ENCODE measurements at regions not wholly inside any gene's neighbourhood (a gene's known extent, or its start where the extent isn't known, plus 50 kb on each side); places are given as distances from the start of the nearest gene placed in this dataset.

DNA sequence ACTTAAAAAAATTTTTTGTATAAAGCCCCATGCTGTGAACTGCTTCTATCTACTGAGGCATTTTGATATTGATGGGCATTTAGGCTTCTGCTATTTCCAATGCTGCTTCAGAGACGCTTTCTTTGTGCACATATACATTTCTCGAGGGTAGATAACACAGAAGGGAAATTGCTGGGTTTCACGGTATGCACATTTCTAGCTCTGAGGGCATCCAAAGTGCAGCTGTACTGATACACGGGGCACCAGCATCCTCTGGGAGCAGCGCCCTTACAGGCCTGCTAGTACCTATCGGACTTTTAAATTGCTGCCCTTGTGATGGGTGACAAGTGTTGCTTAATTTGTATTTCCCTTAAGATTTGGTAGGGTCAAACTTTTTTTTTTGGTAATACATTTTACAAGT lies 88.6 kb downstream of the KCTD15 start (continued):
- TF ChIP-seq, protein P1, sequence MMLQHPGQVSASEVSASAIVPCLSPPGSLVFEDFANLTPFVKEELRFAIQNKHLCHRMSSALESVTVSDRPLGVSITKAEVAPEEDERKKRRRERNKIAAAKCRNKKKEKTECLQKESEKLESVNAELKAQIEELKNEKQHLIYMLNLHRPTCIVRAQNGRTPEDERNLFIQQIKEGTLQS (CRISPR knock-in tag; conservative IDR thresholded peaks at IDR 0.05): no peak
- TF ChIP-seq, protein P2, sequence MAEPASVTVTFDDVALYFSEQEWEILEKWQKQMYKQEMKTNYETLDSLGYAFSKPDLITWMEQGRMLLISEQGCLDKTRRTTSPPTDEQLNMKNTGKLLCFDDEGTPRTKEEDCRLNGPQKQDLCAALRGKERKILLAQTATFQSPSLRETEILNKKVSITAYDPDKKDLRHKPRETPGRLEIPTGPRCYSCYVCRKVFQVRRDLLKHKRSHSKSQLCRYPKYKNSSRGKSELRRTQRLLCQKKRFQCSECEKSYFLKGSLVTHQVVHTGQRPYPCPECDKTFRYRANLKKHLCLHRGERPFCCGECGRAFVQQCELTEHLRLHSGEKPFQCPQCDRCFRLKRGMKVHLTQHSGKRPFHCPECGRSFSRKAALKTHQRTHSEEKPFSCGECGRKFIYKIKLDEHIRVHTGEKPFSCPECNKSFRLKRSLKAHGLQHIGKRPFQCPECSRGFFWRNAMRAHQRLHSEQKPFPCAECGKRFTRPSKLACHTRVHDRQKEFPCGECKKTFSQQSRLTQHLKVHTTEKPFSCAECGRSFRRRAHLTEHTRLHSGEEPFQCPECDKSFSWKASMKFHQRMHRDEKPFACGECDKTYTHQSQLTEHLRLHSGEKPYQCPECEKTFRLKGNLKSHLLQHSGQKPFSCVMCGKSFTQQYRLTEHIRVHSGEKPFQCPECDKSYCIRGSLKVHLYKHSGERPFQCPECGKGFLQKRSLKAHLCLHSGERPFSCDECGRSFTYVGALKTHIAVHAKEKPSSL (CRISPR knock-in tag; conservative IDR thresholded peaks at IDR 0.05): no peak
- TF ChIP-seq, protein P3, sequence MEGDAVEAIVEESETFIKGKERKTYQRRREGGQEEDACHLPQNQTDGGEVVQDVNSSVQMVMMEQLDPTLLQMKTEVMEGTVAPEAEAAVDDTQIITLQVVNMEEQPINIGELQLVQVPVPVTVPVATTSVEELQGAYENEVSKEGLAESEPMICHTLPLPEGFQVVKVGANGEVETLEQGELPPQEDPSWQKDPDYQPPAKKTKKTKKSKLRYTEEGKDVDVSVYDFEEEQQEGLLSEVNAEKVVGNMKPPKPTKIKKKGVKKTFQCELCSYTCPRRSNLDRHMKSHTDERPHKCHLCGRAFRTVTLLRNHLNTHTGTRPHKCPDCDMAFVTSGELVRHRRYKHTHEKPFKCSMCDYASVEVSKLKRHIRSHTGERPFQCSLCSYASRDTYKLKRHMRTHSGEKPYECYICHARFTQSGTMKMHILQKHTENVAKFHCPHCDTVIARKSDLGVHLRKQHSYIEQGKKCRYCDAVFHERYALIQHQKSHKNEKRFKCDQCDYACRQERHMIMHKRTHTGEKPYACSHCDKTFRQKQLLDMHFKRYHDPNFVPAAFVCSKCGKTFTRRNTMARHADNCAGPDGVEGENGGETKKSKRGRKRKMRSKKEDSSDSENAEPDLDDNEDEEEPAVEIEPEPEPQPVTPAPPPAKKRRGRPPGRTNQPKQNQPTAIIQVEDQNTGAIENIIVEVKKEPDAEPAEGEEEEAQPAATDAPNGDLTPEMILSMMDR (IDR thresholded peaks at IDR 0.05): no peak
- TF ChIP-seq PRRX2 (CRISPR knock-in tag; IDR thresholded peaks at IDR 0.05): no peak

DNA sequence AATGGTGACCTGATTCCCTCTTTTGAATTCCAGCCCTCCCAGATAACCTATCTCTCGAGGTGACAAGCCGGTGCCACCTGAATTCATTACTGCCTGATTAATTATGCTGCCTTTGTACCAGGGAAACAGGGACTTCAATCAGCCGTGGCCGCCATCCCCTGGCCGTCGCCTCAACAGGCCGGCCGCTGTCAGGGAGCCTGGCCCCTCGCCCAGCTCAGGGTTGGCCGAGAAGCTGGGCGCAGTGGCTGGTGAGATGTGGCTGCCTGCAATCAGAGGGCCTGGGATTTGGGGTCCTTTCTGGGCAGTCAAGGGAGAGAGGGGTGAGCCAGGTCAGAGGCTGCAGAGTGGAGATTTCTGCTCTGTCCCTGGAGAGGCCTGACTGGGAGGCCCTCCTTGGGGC lies 91.2 kb downstream of the KCTD15 start:
- Mint-ChIP-seq H3K27ac (no peak overlapping the region), H3K4me1 (peaks cover 33% of the 10 kb centered on the region), H3K27me3 (ENCODE audit: low read depth) (no peaks in the 10 kb centered on the region), H3K36me3 (no peaks in the 10 kb centered on the region), H3K4me3 (no peak overlapping the region), H3K9me3 (peaks cover 3% of the 10 kb centered on the region; the same call in 1 of the 2 replicates)
- POLR2A ChIA-PET: no interaction called here
- DNase-seq (ENCODE audit: low spot score): no peak
- CTCF ChIA-PET: interaction anchor here (0.9 kb wide), 1 partner anchor 93 kb away, joined by 4 read pairs; no protein-coding TSS in a partner anchor
- TF ChIP-seq ATF1 (CRISPR knock-in tag; IDR thresholded peaks at IDR 0.05): no peak
- no peak for ATAC-seq

DNA sequence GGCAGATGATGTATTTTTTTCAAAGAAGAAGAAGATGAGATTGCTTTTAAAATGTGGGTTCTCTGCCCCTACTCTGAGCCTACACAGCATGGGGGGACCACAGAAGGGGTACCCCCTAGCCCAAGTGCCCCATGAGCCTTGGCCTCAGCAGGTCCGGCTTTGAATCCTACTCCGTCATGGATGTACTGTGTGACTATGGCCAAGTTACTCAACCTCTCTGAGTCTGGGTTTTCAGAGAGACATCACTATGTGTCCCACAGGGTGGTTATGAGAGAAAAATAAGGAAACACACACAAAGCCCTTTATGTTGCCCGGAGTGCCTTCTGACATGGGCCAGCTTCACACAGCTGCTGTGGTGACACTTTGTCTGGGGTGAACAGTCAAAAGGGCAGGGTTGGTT lies 92.0 kb downstream of the KCTD15 start:
- ATAC-seq (no peak), DNase-seq (ENCODE audit: low spot score) (no peak)
- H3K4me1 Mint-ChIP-seq: peaks cover 26% of the 10 kb centered on the region
- H3K9me3 Mint-ChIP-seq: peaks cover 3% of the 10 kb centered on the region; the same call in 1 of the 2 replicates
- no peak overlapping the region for H3K27ac Mint-ChIP-seq
- CTCF ChIA-PET: interaction anchor here (0.6 to 0.9 kb wide), 2 partner anchors 94 to 211 kb away, joined by 4 read pairs; no protein-coding TSS in a partner anchor
- no peak overlapping the region for H3K4me3 Mint-ChIP-seq
- no peaks in the 10 kb centered on the region for H3K27me3 Mint-ChIP-seq (ENCODE audit: low read depth)
- POLR2A ChIA-PET: no interaction called here
- no peaks in the 10 kb centered on the region for H3K36me3 Mint-ChIP-seq
- TF ChIP-seq RORB (CRISPR knock-in tag; IDR thresholded peaks at IDR 0.05) (no peak), TCF7 (CRISPR knock-in tag; IDR thresholded peaks at IDR 0.05; ENCODE audit: low read depth) (no peak), PRRX2 (CRISPR knock-in tag; IDR thresholded peaks at IDR 0.05) (no peak), NFE2L1 (CRISPR knock-in tag; IDR thresholded peaks at IDR 0.05) (no peak), ZNF138 (CRISPR knock-in tag; conservative IDR thresholded peaks at IDR 0.05) (no peak), NFATC4 (CRISPR knock-in tag; IDR thresholded peaks at IDR 0.05) (no peak), TEAD1 (CRISPR knock-in tag; IDR thresholded peaks at IDR 0.05) (no peak), TEAD4 (CRISPR knock-in tag; IDR thresholded peaks at IDR 0.05) (no peak)
- TF ChIP-seq, protein P4, sequence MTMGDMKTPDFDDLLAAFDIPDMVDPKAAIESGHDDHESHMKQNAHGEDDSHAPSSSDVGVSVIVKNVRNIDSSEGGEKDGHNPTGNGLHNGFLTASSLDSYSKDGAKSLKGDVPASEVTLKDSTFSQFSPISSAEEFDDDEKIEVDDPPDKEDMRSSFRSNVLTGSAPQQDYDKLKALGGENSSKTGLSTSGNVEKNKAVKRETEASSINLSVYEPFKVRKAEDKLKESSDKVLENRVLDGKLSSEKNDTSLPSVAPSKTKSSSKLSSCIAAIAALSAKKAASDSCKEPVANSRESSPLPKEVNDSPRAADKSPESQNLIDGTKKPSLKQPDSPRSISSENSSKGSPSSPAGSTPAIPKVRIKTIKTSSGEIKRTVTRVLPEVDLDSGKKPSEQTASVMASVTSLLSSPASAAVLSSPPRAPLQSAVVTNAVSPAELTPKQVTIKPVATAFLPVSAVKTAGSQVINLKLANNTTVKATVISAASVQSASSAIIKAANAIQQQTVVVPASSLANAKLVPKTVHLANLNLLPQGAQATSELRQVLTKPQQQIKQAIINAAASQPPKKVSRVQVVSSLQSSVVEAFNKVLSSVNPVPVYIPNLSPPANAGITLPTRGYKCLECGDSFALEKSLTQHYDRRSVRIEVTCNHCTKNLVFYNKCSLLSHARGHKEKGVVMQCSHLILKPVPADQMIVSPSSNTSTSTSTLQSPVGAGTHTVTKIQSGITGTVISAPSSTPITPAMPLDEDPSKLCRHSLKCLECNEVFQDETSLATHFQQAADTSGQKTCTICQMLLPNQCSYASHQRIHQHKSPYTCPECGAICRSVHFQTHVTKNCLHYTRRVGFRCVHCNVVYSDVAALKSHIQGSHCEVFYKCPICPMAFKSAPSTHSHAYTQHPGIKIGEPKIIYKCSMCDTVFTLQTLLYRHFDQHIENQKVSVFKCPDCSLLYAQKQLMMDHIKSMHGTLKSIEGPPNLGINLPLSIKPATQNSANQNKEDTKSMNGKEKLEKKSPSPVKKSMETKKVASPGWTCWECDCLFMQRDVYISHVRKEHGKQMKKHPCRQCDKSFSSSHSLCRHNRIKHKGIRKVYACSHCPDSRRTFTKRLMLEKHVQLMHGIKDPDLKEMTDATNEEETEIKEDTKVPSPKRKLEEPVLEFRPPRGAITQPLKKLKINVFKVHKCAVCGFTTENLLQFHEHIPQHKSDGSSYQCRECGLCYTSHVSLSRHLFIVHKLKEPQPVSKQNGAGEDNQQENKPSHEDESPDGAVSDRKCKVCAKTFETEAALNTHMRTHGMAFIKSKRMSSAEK (CRISPR knock-in tag; IDR thresholded peaks at IDR 0.05; ENCODE audit: borderline replicate concordance): no peak
- TF ChIP-seq, protein P1 (CRISPR knock-in tag; conservative IDR thresholded peaks at IDR 0.05): no peak
- TF ChIP-seq, protein P5, sequence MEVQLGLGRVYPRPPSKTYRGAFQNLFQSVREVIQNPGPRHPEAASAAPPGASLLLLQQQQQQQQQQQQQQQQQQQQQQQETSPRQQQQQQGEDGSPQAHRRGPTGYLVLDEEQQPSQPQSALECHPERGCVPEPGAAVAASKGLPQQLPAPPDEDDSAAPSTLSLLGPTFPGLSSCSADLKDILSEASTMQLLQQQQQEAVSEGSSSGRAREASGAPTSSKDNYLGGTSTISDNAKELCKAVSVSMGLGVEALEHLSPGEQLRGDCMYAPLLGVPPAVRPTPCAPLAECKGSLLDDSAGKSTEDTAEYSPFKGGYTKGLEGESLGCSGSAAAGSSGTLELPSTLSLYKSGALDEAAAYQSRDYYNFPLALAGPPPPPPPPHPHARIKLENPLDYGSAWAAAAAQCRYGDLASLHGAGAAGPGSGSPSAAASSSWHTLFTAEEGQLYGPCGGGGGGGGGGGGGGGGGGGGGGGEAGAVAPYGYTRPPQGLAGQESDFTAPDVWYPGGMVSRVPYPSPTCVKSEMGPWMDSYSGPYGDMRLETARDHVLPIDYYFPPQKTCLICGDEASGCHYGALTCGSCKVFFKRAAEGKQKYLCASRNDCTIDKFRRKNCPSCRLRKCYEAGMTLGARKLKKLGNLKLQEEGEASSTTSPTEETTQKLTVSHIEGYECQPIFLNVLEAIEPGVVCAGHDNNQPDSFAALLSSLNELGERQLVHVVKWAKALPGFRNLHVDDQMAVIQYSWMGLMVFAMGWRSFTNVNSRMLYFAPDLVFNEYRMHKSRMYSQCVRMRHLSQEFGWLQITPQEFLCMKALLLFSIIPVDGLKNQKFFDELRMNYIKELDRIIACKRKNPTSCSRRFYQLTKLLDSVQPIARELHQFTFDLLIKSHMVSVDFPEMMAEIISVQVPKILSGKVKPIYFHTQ (CRISPR knock-in tag; IDR thresholded peaks at IDR 0.05): no peak
- TF ChIP-seq, protein P2 (CRISPR knock-in tag; conservative IDR thresholded peaks at IDR 0.05): no peak
- TF ChIP-seq, protein P6, sequence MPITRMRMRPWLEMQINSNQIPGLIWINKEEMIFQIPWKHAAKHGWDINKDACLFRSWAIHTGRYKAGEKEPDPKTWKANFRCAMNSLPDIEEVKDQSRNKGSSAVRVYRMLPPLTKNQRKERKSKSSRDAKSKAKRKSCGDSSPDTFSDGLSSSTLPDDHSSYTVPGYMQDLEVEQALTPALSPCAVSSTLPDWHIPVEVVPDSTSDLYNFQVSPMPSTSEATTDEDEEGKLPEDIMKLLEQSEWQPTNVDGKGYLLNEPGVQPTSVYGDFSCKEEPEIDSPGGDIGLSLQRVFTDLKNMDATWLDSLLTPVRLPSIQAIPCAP (CRISPR knock-in tag; IDR thresholded peaks at IDR 0.05): no peak
- TF ChIP-seq, protein P7, sequence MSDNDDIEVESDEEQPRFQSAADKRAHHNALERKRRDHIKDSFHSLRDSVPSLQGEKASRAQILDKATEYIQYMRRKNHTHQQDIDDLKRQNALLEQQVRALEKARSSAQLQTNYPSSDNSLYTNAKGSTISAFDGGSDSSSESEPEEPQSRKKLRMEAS (CRISPR knock-in tag; IDR thresholded peaks at IDR 0.05): no peak
